Osteocyte (in vitro differentiated cells): ENCODE measurements at regions not wholly inside any gene's neighbourhood (a gene's known extent, or its start where the extent isn't known, plus 50 kb on each side); places are given as distances from the start of the nearest gene placed in this dataset.

Experiments
- DNase-seq: peaks from one replicate; pipeline ENCODE4 v3.0.0; 2021; ENCODE audit warnings: mixed read lengths; ENCODE audit not compliant: unreplicated experiment; ENCODE audit errors: extremely low spot score
- H3K27ac Mint-ChIP-seq: one replicate; pipeline ENCODE4 v1.8.0; 2021; ENCODE audit warnings: mild to moderate bottlenecking, mixed read lengths; ENCODE audit not compliant: unreplicated experiment
- H3K27me3 Mint-ChIP-seq: one replicate; pipeline ENCODE4 v1.8.0; 2021; ENCODE audit warnings: mixed read lengths; ENCODE audit not compliant: unreplicated experiment
- H3K36me3 Mint-ChIP-seq: one replicate; pipeline ENCODE4 v1.8.0; 2021; ENCODE audit warnings: mixed read lengths; ENCODE audit not compliant: unreplicated experiment
- H3K4me1 Mint-ChIP-seq: one replicate; pipeline ENCODE4 v1.8.0; 2021; ENCODE audit warnings: mixed read lengths; ENCODE audit not compliant: unreplicated experiment
- H3K4me3 Mint-ChIP-seq: one replicate; pipeline ENCODE4 v1.8.0; 2021; ENCODE audit warnings: mild to moderate bottlenecking, moderate library complexity, mixed read lengths; ENCODE audit not compliant: unreplicated experiment
- H3K9me3 Mint-ChIP-seq: one replicate; pipeline ENCODE4 v1.8.0; 2021; ENCODE audit warnings: mixed read lengths; ENCODE audit not compliant: unreplicated experiment
- TF ChIP-seq, protein P1 (sequence below): fragments of 200-600 bp; sonication (generic); IDR thresholded peaks from 2 replicates; pipeline ENCODE4 v1.5.0; 2021; ENCODE audit warnings: antibody characterized with exemption, mild to moderate bottlenecking, moderate library complexity

DNA sequence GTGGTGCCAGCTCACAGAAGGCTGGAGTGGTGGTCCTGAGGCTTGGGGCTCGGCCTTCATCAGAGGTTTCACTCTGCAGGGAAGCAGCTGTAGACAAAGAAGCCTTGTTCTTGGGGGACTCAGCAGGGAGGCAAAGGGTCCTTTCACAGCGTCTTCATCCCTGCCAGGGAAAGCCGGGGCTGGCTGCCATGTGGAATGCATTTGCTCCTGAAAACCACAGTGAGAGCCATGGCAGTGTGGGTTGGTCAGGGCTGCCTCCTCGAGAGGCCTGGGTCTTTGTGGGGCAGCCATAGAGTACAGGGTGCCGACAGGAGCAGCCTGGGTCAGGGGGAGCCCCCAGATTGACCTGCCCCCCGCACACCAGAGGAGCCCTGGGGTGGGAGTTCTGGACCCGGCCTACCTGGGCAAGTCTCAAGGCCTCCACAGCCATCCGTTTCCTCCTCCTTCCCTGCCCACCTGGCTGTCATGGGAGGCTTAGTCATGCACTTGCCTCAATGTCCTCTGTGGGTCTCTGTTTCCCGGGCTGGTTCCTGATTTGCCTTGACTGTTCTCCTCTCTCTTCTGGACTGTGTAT, 144.0 kb downstream of the CDC5L start:
- H3K27ac Mint-ChIP-seq: no peak overlapping the region
- DNase-seq: peak; percentile 62
- no peaks in the 10 kb centered on the region for H3K27me3 Mint-ChIP-seq
- no peaks in the 10 kb centered on the region for H3K36me3 Mint-ChIP-seq
- no peaks in the 10 kb centered on the region for H3K9me3 Mint-ChIP-seq
- no peaks in the 10 kb centered on the region for H3K4me1 Mint-ChIP-seq
- H3K4me3 Mint-ChIP-seq: no peak overlapping the region
- TF ChIP-seq, protein P1, sequence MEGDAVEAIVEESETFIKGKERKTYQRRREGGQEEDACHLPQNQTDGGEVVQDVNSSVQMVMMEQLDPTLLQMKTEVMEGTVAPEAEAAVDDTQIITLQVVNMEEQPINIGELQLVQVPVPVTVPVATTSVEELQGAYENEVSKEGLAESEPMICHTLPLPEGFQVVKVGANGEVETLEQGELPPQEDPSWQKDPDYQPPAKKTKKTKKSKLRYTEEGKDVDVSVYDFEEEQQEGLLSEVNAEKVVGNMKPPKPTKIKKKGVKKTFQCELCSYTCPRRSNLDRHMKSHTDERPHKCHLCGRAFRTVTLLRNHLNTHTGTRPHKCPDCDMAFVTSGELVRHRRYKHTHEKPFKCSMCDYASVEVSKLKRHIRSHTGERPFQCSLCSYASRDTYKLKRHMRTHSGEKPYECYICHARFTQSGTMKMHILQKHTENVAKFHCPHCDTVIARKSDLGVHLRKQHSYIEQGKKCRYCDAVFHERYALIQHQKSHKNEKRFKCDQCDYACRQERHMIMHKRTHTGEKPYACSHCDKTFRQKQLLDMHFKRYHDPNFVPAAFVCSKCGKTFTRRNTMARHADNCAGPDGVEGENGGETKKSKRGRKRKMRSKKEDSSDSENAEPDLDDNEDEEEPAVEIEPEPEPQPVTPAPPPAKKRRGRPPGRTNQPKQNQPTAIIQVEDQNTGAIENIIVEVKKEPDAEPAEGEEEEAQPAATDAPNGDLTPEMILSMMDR: no peak

DNA sequence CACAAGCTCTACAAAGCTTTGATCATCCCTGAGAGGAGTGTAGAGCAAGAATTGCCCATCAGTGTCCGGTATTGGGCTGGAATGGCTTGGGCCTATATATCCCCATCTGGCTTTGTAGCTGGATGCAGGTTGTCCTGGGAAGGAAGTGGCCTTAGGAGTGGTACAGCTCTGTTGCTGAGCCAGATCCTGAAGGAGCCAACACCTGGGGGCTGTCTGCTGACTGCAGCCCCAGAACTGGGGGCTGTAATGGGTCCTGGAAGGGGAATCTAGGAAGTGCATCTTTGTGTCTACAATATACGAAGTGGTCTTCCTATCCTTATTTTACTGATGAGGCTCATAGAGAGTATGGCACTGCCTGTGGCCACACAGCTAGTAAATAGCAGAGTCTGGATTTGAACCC, 145.9 kb downstream of the CDC5L start:
- Mint-ChIP-seq H3K4me3 (no peak overlapping the region), H3K4me1 (no peaks in the 10 kb centered on the region), H3K36me3 (no peaks in the 10 kb centered on the region), H3K9me3 (no peaks in the 10 kb centered on the region), H3K27me3 (no peaks in the 10 kb centered on the region), H3K27ac (no peak overlapping the region)
- TF ChIP-seq, protein P1: no peak
- DNase-seq: peak; percentile 27

DNA sequence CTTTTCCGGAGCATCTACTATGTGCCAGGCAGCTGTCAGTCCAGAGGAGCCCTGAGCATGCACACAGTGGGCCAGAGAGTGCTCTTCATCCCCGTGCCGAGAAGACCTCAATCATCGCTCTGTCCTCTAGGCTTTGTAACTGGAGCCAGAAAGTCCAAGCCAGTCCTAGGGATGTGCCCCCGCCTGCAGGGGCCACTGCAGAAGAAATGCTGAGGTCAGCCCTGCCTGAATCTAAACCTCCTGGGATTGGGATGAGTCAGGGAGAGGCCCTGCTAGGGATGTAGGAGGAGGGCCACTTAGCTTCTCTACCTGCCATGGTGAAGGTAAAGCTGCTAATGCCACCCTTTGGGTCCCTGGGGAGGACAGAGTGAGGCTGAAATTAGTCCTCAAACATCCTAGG, 146.8 kb downstream of the CDC5L start:
- TF ChIP-seq, protein P1: no peak
- Mint-ChIP-seq H3K4me1 (no peaks in the 10 kb centered on the region), H3K9me3 (no peaks in the 10 kb centered on the region), H3K4me3 (no peak overlapping the region), H3K27ac (no peak overlapping the region), H3K27me3 (no peaks in the 10 kb centered on the region), H3K36me3 (no peaks in the 10 kb centered on the region)
- peak; percentile 60 for DNase-seq

DNA sequence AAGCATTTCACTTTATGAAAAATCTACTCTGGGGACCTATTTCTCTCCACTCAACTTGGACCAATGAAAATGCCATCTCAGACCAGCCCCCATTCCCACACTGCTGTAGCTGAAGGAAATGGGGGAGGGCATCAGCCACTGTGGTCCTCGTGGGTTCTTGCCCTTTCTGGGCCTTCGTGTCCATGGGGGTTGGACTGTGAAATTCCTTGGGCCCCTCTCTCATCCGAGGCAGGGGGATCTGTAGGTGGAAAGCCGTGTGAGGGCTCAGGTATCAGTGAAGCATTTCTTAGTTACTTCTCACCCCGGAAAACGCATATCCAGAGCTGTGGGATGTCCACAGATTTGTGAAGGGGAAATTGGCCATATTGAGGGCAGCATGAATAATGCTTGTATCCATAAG, 147.9 kb downstream of the CDC5L start:
- no peaks in the 10 kb centered on the region for H3K4me1 Mint-ChIP-seq

DNA sequence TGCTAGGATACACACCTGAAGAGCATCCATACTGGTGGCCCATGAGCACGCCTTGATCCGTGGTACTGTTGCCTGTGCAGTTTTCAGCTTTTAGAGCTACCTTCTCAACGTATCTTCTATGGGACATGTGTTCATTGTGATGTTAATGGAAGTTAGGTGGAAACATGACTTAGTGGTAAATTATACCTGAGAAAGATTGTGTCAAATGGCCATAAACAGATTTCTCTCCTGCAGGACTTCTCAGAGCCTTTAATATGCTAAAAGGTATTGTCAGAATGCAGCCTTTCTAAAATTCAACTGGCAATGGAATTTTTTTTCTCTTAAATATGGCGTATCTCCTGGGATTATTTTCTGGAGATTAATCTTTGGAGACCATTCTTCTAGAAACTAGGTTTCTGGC, 148.5 kb downstream of the CDC5L start:
- H3K9me3 Mint-ChIP-seq: peaks cover 5% of the 10 kb centered on the region
- TF ChIP-seq, protein P1: no peak

More for the DNA sequence above, 147.9 kb downstream of the CDC5L start:
- no peaks in the 10 kb centered on the region for H3K27me3 Mint-ChIP-seq
- H3K4me3 Mint-ChIP-seq: no peak overlapping the region
- DNase-seq: peak; percentile 42
- H3K27ac Mint-ChIP-seq: no peak overlapping the region
- TF ChIP-seq, protein P1: no peak
- H3K36me3 Mint-ChIP-seq: no peaks in the 10 kb centered on the region
- peaks cover under 1% of the 10 kb centered on the region for H3K9me3 Mint-ChIP-seq

More for the DNA sequence above, 148.5 kb downstream of the CDC5L start:
- H3K27me3 Mint-ChIP-seq: no peaks in the 10 kb centered on the region
- no peaks in the 10 kb centered on the region for H3K36me3 Mint-ChIP-seq
- no peak overlapping the region for H3K4me3 Mint-ChIP-seq
- no peak for DNase-seq
- H3K27ac Mint-ChIP-seq: no peak overlapping the region
- H3K4me1 Mint-ChIP-seq: no peaks in the 10 kb centered on the region
